T-helper 2 cell (primary cell): ENCODE measurements at regions not wholly inside any gene's neighbourhood (a gene's known extent, or its start where the extent isn't known, plus 50 kb on each side); places are given as distances from the start of the nearest gene placed in this dataset.

ENCODE experiments used
- DNase-seq, 5 experiments: peaks; one replicate each; pipeline versions ENCODE4 v3.0.0 to v3.0.0-alpha.2; 2012 to 2022

DNA sequence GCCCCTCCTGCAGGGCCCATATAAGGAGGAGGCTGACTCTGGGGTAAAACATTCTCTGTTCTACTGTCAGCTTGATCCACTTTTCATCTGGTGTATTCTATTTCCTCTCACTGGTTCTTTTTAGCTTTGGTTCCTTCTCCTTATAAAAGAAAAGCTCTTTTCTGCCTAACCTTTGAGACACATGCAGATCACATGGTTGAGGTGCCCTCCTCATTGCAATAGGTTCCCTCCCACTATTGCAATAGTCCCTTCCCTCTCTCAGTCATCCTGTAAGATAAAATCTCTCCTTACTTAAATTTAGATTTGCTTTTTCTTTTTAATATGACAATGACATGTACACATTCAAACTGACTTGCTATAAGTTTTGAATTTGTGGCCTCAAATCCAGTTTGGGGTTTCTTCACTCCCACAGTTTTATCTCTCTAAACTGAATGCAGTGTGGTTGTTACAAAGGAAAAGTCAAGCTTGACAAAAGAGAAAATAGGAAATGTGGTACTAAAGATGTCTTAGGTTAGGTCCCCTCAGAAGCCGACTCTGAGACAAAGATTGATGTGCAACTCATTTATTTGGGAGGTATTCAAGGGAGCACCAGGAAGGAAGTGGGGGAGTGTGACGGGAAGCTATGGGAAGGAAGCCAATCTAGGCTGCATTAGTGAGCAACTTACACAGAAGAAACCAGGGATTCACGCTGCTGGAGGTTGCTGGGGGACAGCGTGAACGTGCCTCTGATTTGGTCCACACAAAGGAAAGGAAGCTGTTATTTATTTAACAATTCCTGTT, 127.6 kb upstream of the LINC00305 start:
- no peak for DNase-seq

DNA sequence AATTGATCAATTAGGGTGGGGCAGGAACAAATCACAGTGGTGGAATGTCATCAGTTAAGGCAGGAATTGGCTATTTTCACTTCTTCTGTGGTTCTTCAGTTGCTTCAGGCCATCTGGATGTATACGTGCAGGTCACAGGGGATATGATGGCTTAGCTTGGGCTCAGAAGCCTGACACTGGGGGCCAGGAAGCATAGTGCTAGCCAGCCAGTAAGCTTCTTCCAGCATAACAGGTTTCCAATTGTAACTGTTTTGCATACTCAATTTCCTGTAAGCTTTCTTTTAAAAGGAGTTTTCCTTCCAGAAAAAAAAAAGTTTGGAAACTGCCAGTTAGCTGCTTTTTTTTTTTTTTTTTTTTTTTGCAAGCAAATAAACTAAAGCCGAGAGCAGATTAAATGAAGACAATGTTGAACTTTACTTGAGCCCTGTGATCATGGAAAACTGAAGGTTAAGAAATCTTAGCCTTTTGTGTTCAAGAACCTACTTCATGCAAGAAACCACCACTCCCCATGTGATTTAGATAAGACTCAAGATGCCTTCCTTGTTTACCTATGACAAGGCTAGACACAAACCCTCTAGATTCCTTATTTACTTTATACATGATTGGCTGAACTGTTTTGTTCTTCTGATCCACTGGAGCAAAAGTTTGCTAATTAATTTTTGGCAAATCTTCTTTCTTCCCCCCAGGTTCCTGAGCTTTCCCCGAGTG, 126.9 kb upstream of the LINC00305 start:
- DNase-seq = no peak

- DNase-seq = no peak
Measured at GRCh38 chr18:64273724-64274123, 124.8 kb upstream of the LINC00305 start.

DNA sequence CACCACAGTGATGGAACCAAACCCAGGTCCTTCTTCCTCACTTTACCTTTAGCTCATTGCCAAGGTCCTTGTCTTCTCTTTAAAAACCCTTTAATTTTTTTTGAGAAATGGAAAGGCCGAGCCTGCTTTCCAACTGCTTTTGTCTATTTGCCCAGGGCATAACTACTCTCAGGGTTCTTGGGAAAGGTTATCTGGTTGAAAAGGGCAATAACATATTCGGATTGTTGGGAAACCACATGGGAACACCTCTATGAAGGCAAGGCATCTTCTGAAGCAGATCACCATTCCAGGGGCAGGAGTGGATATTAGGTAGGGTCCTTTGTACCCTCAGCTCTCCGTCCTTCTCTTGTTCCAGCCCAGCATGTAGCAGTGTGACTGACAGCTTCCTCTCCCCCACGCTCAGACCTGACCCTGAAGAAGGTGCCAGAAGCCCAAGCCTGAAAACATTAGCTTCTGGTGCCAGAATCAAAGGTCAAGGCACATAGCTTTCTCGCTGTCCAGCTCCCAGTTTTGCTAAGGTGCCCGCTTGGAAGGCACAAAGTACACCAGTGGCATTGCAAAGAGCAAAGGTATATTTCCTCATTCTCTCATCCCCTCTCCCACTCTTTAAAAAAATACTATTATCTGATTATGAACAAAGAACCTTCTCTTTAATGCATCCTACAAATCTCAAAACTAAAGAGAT, 123.2 kb upstream of the LINC00305 start:
- no peak for DNase-seq

GRCh38 chr18:64271246-64271645, 122.4 kb upstream of the LINC00305 start:
- no peak for DNase-seq

- no peak for DNase-seq
Measured at GRCh38 chr18:64270608-64271007, 121.7 kb upstream of the LINC00305 start.

DNA sequence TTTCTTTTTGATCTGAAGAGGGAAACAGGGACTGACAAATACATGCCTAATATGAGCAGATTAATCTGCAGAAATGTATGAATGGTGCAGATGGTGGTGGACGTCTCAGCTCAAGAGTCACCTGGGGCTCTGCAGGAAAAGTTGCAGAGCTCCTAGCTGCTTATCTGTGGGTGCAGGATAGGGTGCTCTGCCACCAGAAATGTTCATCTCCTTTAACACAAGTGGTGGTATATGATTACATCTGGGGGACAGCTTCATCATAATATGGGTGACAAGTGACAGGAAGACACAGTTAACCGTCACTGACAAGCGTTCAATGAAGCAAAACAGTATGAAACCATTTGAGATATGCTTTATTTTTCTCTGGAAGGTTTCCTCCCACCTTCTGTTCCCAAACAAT, 121.2 kb upstream of the LINC00305 start:
- no peak for DNase-seq

DNA sequence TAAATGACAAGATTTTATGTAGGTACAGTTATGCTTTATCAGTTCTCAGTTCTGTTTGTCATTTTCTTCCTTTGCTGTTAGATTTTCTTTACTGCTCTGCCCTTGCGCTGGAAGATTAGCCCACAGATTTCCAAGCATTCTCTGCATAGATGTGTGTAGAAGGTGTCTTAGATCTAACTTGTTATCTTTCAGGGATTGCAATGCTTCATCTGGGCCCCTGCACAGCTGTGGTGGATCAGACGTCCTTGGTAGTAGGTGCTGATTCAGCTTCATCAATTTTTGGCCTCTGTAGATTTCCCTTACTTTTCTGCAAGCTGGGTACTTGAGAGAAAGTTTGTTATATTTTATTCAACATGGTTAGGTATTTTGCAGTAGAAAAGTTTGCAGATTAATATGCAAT, 115.3 kb upstream of the LINC00305 start:
- DNase-seq = no peak

DNA sequence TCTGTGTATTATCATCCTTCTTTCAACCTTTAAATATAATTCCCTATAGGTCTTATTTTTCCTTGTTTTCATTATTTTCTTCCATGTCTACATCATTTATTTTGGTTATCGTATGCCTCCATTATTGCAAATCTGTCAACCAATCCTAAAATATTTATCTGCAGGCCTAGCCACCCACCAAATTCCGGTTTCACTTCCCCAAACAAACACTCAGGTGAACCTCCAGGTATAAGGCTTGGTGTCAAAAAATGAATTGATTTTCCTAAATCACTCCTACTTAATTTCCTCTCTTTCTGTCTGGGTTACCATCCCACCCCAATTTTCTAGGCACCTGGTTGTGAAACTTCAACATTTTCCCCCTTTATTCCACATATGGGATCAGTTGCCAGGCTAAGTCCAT, 111.9 kb upstream of the LINC00305 start:
- no peak for DNase-seq

GRCh38 chr18:64259871-64260270, 111.0 kb upstream of the LINC00305 start:
- DNase-seq = no peak

GRCh38 chr18:64258111-64258650, 109.3 kb upstream of the LINC00305 start:
- no peak for DNase-seq

DNA sequence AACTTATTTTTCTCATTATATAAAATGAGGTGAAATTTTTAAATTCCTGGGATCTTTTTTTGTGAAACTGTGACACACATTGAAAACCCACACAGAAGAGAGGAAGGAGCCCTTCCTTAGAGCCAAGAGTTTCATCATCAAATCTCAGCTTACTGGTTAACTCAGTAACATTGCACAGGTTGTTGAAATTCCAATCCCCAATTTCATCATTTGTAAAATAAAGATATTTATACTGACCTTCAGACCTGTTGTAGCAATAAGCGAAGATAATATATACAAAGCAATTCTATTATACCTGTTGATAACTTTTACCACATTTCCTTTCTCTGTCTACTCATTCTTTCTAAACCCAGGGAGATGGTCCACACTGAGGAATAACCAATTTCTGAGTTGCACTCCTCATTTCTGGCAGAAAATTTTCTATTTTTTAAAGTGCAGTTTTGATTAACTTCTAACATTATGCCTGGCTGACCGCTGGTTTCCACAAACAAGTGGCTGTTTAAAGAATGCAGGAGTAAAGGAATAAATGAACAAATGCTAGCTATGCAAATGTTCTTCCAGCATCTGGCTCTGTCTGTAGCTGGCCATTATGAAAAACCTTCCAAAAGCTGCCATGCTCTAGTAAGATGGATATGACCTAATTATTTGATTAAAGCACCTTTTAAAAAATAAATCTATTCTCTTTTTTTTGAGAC, 105.7 kb upstream of the LINC00305 start:
- DNase-seq = no peak

- no peak for DNase-seq
Measured at GRCh38 chr18:64253873-64254272, 105.0 kb upstream of the LINC00305 start.

DNA sequence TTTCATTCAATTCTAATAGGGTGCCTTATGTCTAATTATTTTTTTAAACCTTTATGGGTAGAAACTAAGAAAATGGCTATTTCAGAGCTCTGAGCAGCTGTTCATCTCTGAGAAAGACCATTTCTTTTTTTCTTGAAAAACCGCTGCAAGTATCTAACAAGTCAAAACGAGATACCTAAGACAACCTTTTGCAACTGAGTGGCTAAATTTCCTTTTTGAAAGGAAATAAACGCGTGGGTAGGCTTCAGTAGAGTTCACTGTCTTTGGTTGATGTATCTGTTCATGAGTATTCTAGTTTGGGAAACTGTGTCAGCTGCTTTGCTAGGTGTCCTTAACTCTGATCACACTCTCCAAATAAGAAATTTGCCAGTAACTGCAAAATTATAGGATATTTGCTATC, 104.3 kb upstream of the LINC00305 start:
- no peak for DNase-seq

DNA sequence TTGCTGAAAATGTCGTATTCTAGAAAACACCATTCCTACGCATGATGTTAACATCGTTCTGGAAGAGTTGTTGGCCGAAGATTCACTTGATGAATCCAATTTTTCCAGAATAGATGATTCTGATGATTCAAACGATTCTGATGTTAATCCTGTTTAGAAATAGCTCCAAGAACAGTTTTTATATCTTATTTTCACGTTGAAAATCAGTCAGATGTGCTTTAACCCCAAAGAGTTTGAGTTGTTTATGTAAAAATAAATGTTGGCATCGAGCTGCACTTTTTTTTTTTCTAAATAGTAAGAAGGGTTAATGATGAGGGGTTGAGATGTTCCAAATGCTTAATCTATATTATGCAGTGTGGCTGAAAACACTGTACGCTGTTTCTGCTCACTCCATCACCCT, 99.9 kb upstream of the LINC00305 start:
- no peak for DNase-seq

DNA sequence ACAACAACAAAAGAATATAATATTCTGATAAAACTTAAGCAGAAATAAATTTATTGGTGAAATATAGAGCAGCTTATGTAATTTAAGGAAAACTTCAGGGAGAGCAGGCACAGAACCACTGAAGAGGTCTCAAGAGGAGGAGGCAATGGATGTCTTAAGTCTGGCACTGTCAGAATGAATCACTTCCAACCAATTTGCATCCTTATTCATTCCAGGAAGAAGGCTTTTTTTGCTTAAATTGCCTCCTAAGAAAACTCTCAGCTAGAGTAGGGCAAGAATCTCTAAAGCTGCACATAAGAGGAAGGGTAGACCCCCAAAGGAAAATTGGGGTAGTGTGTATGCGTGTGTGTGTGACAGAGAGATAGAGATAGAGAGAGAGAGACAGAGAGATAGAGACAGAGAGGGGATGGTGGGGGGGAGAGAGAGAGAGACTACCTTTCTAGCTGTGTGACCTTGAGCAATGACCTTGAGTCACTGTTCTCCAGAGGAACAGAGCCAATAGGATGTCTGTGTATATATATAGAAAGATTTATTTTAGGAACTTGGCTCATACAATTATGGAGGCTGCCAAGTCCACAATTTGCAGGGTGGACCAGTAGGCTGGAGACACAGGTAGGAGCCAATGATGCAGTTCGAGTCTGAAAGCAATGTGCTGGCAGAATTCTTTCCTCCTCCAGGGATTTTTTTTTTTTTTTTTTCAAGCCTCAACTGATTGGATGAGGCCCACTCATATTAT, 96.4 kb upstream of the LINC00305 start:
- DNase-seq = no peak

- DNase-seq = no peak
Measured at GRCh38 chr18:64244571-64244970, 95.7 kb upstream of the LINC00305 start.

DNA sequence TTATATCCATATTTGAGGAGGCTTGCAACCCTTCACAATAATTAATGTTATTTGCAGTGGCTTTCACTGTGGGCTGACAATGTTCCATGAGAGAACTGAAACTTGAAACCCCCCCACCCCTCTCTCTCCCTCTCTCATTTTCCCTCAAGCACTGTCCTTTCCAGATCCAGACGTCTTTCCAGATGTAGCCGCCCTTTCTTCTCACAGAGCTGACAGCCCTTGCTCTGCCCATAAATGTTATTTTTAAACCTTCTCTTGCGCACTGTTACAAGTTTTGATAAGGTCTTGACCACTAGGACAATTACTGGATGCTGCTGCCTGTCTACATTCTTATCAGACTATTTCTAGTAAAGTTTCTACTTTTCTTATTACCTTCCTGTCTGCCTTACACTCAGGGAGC, 91.4 kb upstream of the LINC00305 start:
- DNase-seq = no peak

- no peak for DNase-seq
Measured at GRCh38 chr18:64238076-64238475, 89.2 kb upstream of the LINC00305 start.

DNA sequence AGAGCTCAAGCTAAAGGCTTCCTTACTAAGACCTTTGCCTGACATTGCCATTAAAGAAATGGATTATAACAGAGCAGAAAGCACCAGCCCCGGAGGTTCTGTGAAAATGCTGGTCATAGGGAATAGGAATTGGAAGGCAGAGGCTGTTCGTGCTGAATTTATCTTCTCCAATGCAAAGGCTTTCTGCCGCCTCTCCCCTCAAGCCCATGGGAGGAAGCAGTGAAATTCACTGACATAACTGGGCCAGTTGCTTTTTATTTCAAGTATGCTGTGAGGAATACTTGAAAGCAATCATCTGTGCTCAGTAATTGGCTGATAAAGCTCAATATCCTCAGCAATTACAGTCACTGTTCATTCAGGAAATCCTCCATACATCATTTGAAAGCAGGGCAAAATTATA, 85.4 kb upstream of the LINC00305 start:
- no peak for DNase-seq

- DNase-seq = no peak
Measured at GRCh38 chr18:64233851-64234250, 85.0 kb upstream of the LINC00305 start.

DNA sequence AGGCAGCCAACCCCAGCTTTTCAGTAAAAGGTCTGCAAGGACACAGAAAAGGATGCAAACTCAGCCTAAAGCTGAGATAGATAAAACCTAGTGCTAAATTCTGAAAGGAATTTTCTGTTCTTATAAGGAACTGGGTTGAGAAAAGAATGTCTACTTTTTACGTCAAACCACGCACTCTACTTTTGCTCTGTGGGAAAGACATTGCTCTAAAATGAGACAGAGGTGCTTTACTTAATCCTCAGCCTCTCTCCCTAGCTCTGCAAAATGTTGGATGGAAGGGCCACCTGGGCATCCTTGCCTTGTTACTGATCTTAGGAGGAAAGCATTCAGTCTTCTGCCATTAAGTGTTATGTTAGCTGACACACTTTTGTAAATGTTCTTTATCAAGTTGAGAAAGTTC, 72.1 kb upstream of the LINC00305 start:
- no peak for DNase-seq
